Neural progenitor cell (in vitro differentiated cells): ENCODE measurements at regions not wholly inside any gene's neighbourhood (a gene's known extent, or its start where the extent isn't known, plus 50 kb on each side); places are given as distances from the start of the nearest gene placed in this dataset.

ENCODE experiments used
- DNase-seq: peaks from one replicate; pipeline ENCODE4 v3.0.0-alpha.2; 2016; ENCODE audit warnings: low spot score
- H2AFZ ChIP-seq: fragments of 200-600 bp; sonication (generic); replicated peaks from 2 replicates; pipeline ENCODE4 v1.6.1; 2016; ENCODE audit warnings: antibody characterized with exemption
- H3F3A ChIP-seq: fragments of 200-600 bp; sonication (generic); 2 replicates; pipeline ENCODE4 v1.6.1; 2016; ENCODE audit warnings: antibody characterized with exemption, low read depth
- H3K27ac ChIP-seq: fragments of 200-600 bp; sonication (generic); 2 replicates; pipeline ENCODE4 v1.5.1; 2016; ENCODE audit warnings: mild to moderate bottlenecking
- H3K27me3 ChIP-seq: fragments of 200-600 bp; sonication (generic); 2 replicates; pipeline ENCODE4 v1.6.1; 2016; ENCODE audit warnings: mild to moderate bottlenecking, moderate library complexity
- H3K36me3 ChIP-seq: fragments of 200-600 bp; sonication (generic); 2 replicates; pipeline ENCODE4 v1.5.1; 2016
- H3K4me1 ChIP-seq: fragments of 200-600 bp; sonication (generic); 2 replicates; pipeline ENCODE4 v1.6.1; 2016; ENCODE audit warnings: mixed run types
- H3K4me2 ChIP-seq: fragments of 200-600 bp; sonication (generic); 2 replicates; pipeline ENCODE4 v1.6.1; 2016
- H3K4me3 ChIP-seq: fragments of 200-600 bp; sonication (generic); 2 replicates; pipeline ENCODE4 v1.5.1; 2016
- H3K79me2 ChIP-seq: fragments of 200-600 bp; sonication (generic); 2 replicates; pipeline ENCODE4 v1.6.1; 2016; ENCODE audit warnings: low read depth
- H3K9ac ChIP-seq: fragments of 200-600 bp; sonication (generic); 2 replicates; pipeline ENCODE4 v1.6.1; 2016
- H3K9me3 ChIP-seq: fragments of 200-600 bp; sonication (generic); 2 replicates; pipeline ENCODE4 v1.5.1; 2016; ENCODE audit warnings: low read depth
- H4K20me1 ChIP-seq: fragments of 200-600 bp; sonication (generic); 2 replicates; pipeline ENCODE4 v1.6.1; 2016; ENCODE audit warnings: low read depth
- H3K27ac Mint-ChIP-seq: 3 replicates; pipeline ENCODE4 v1.8.0; 2021; ENCODE audit warnings: mixed read lengths
- H3K27me3 Mint-ChIP-seq: 2 replicates; pipeline ENCODE4 v1.8.0; 2022; ENCODE audit warnings: low read depth, mild to moderate bottlenecking, inconsistent platforms, moderate library complexity, mixed read lengths; ENCODE audit not compliant: insufficient read depth
- H3K36me3 Mint-ChIP-seq: 3 replicates; pipeline ENCODE4 v1.8.0; 2021; ENCODE audit warnings: mixed read lengths
- H3K4me1 Mint-ChIP-seq: 3 replicates; pipeline ENCODE4 v1.8.0; 2021; ENCODE audit warnings: mixed read lengths
- H3K4me3 Mint-ChIP-seq: 3 replicates; pipeline ENCODE4 v1.8.0; 2021; ENCODE audit warnings: mild to moderate bottlenecking, moderate library complexity, mixed read lengths
- H3K9me3 Mint-ChIP-seq: 3 replicates; pipeline ENCODE4 v1.8.0; 2020; ENCODE audit warnings: mixed read lengths
- CTCF ChIP-seq: fragments of 200-600 bp; sonication (generic); IDR thresholded peaks from 2 replicates; pipeline ENCODE4 v1.5.1; 2017; ENCODE audit warnings: antibody characterized with exemption, mild to moderate bottlenecking
- EZH2 ChIP-seq: fragments of 200-600 bp; sonication (generic); IDR thresholded peaks from 2 replicates; pipeline ENCODE4 v1.6.1; 2017; ENCODE audit warnings: antibody characterized with exemption, mild to moderate bottlenecking, moderate library complexity
- EZH2phosphoT487 ChIP-seq: fragments of 200-600 bp; sonication (generic); IDR thresholded peaks from 2 replicates; pipeline ENCODE4 v1.6.1; 2017; ENCODE audit warnings: antibody characterized with exemption

- Histone ChIP-seq H3K79me2 (no peaks in the 10 kb centered on the region), H3K27me3 (no peaks in the 10 kb centered on the region), H3F3A (no peaks in the 10 kb centered on the region), H2AFZ (no peak overlapping the region), H3K4me2 (no peak overlapping the region), H3K27ac (no peak overlapping the region), H3K4me3 (no peak overlapping the region), H3K9ac (no peak overlapping the region), H3K4me1 (no peaks in the 10 kb centered on the region), H4K20me1 (no peaks in the 10 kb centered on the region), H3K36me3 (no peaks in the 10 kb centered on the region), H3K9me3 (no peaks in the 10 kb centered on the region)
- no peak for DNase-seq
- Mint-ChIP-seq H3K4me1 (peaks cover 2% of the 10 kb centered on the region), H3K27ac (no peak overlapping the region), H3K27me3 (no peaks in the 10 kb centered on the region), H3K4me3 (no peak overlapping the region), H3K36me3 (no peaks in the 10 kb centered on the region), H3K9me3 (no peaks in the 10 kb centered on the region)
- TF ChIP-seq EZH2, result no peak
- TF ChIP-seq CTCF, result no peak
- TF ChIP-seq EZH2phosphoT487, result no peak
Observed at GRCh38 chr1:168942165-168942564, 164.3 kb upstream of the ATP1B1 start.

DNA sequence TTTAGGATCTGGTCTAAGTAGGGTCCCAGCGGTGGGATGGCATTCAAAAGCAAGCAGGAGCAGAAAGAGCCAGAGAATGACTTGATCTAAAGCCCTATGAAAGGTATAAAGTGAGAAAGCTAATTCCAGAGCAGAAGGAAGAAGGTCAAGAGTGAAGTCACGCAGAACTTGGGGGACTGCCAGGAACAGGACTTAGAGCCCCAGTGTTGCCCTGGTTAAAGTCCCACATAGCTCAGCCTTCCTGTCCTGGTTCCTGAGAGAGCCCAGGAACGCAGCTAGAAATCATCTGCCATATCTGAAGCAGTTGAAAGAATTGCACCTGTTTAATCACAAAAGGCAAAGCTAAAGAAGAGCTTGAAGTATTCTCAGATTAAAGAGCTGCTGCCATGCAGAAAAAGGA lies 160.6 kb upstream of the ATP1B1 start:
- TF ChIP-seq EZH2 (no peak), CTCF (no peak), EZH2phosphoT487 (no peak)
- H3K27me3 ChIP-seq, result no peaks in the 10 kb centered on the region
- H3K4me2 ChIP-seq, result no peak overlapping the region
- no peaks in the 10 kb centered on the region for H3K9me3 ChIP-seq
- no peaks in the 10 kb centered on the region for H3K4me1 ChIP-seq
- H2AFZ ChIP-seq, result no peak overlapping the region
- H3K4me3 ChIP-seq, result no peak overlapping the region
- no peak overlapping the region for H3K9ac ChIP-seq
- Mint-ChIP-seq H3K4me3 (no peak overlapping the region), H3K27ac (no peak overlapping the region), H3K4me1 (no peaks in the 10 kb centered on the region), H3K36me3 (no peaks in the 10 kb centered on the region), H3K9me3 (no peaks in the 10 kb centered on the region), H3K27me3 (no peaks in the 10 kb centered on the region)
- no peak for DNase-seq
- no peaks in the 10 kb centered on the region for H3K36me3 ChIP-seq
- H3F3A ChIP-seq, result no peaks in the 10 kb centered on the region
- H4K20me1 ChIP-seq, result no peaks in the 10 kb centered on the region
- H3K27ac ChIP-seq, result no peak overlapping the region
- H3K79me2 ChIP-seq, result no peaks in the 10 kb centered on the region

GRCh38 chr1:168947041-168947440 lies 159.4 kb upstream of the ATP1B1 start:
- no peaks in the 10 kb centered on the region for H3K36me3 Mint-ChIP-seq
- H2AFZ ChIP-seq, result no peak overlapping the region
- H3K4me1 ChIP-seq, result no peaks in the 10 kb centered on the region
- H3K9me3 Mint-ChIP-seq, result no peaks in the 10 kb centered on the region
- H3K4me3 ChIP-seq, result no peak overlapping the region
- H3K9me3 ChIP-seq, result no peaks in the 10 kb centered on the region
- no peak overlapping the region for H3K9ac ChIP-seq
- no peaks in the 10 kb centered on the region for H3K27me3 ChIP-seq
- no peak overlapping the region for H3K4me3 Mint-ChIP-seq
- H3K79me2 ChIP-seq, result no peaks in the 10 kb centered on the region
- no peaks in the 10 kb centered on the region for H3K4me1 Mint-ChIP-seq
- H3K36me3 ChIP-seq, result no peaks in the 10 kb centered on the region
- H3K4me2 ChIP-seq, result no peak overlapping the region
- H3K27me3 Mint-ChIP-seq, result no peaks in the 10 kb centered on the region
- no peaks in the 10 kb centered on the region for H4K20me1 ChIP-seq
- TF ChIP-seq CTCF (no peak), EZH2 (no peak), EZH2phosphoT487 (no peak)
- no peak for DNase-seq
- H3F3A ChIP-seq, result no peaks in the 10 kb centered on the region
- no peak overlapping the region for H3K27ac ChIP-seq
- no peak overlapping the region for H3K27ac Mint-ChIP-seq

- no peak overlapping the region for H3K4me3 ChIP-seq
- H3K27me3 ChIP-seq, result no peaks in the 10 kb centered on the region
- H3K36me3 ChIP-seq, result no peaks in the 10 kb centered on the region
- no peaks in the 10 kb centered on the region for H3K9me3 ChIP-seq
- no peak for DNase-seq
- H3K4me1 ChIP-seq, result no peaks in the 10 kb centered on the region
- Mint-ChIP-seq H3K27me3 (peaks cover 2% of the 10 kb centered on the region), H3K4me1 (no peaks in the 10 kb centered on the region), H3K4me3 (no peak overlapping the region), H3K9me3 (no peaks in the 10 kb centered on the region), H3K36me3 (no peaks in the 10 kb centered on the region), H3K27ac (no peak overlapping the region)
- no peak overlapping the region for H3K4me2 ChIP-seq
- TF ChIP-seq EZH2phosphoT487, result no peak
- no peak for TF ChIP-seq EZH2
- TF ChIP-seq CTCF, result no peak
- no peak overlapping the region for H2AFZ ChIP-seq
- no peaks in the 10 kb centered on the region for H3F3A ChIP-seq
- H4K20me1 ChIP-seq, result no peaks in the 10 kb centered on the region
- H3K27ac ChIP-seq, result no peak overlapping the region
- no peak overlapping the region for H3K9ac ChIP-seq
- no peaks in the 10 kb centered on the region for H3K79me2 ChIP-seq
Observed at GRCh38 chr1:168949672-168950071, 156.8 kb upstream of the ATP1B1 start.
